Testis (tissue), 2 donors: ENCODE measurements at regions not wholly inside any gene's neighbourhood (a gene's known extent, or its start where the extent isn't known, plus 50 kb on each side); places are given as distances from the start of the nearest gene placed in this dataset.

Experiments
- DNase-seq: peaks from one replicate; pipeline ENCODE4 v3.0.0-alpha.2; 2019
- H3K27ac ChIP-seq, 2 donors: fragments of 200-600 bp; sonication (generic); one replicate each; pipeline ENCODE4 v1.5.1; 2019
- H3K27me3 ChIP-seq: fragments of 200-600 bp; sonication (generic); one replicate; pipeline ENCODE4 v1.5.1; 2019
- H3K36me3 ChIP-seq: fragments of 200-600 bp; sonication (generic); one replicate; pipeline ENCODE4 v1.5.1; 2017; ENCODE audit warnings: low read depth; ENCODE audit errors: missing control alignments
- H3K4me1 ChIP-seq: fragments of 200-600 bp; sonication (generic); one replicate; pipeline ENCODE4 v1.5.1; 2019
- H3K4me3 ChIP-seq, 2 donors: fragments of 200-600 bp; sonication (generic); one replicate each; pipeline ENCODE4 v1.5.1; 2017 to 2019
- H3K9me3 ChIP-seq: fragments of 200-600 bp; sonication (generic); one replicate; pipeline ENCODE4 v1.5.1; 2017
- CTCF ChIP-seq, 3 experiments: fragments of 450-650 bp in 2 of 3; fragments of 200-600 bp in 1 of 3; sonication (generic) in 1 of 3; IDR thresholded peaks; one replicate each; pipeline ENCODE4 v1.5.1; 2016 to 2019; ENCODE audit warnings: antibody characterized with exemption in 3 of 3, mild to moderate bottlenecking in 2 of 3, moderate library complexity in 1 of 3
- POLR2A ChIP-seq: fragments of 450-650 bp; IDR thresholded peaks from one replicate; pipeline ENCODE4 v1.6.1; 2017; ENCODE audit warnings: antibody characterized with exemption, mild to moderate bottlenecking, moderate library complexity
- WGBS, 2 donors: methylation state at CpG; one replicate each; pipeline ENCODE4 v1.1.5; 2018; 5-methylcytosine and 5-hydroxymethylcytosine counted together
- intact Hi-C: fragments of 100-400 bp; cut with DNase I; formaldehyde crosslinking; loops from one replicate; pipeline ENCODE4 v1.15.1; 2023; ENCODE audit warnings: low total_unique reads

GRCh38 chr22:26753125-26753862, 95.9 kb downstream of the MIAT start:
- H3K4me3 ChIP-seq: no peak overlapping the region
- TF ChIP-seq CTCF (IDR thresholded peaks at IDR 0.05) (no peak), POLR2A (no peak)
- H3K4me1 ChIP-seq: peaks cover 7% of the 10 kb centered on the region
- DNase-seq: no peak
- WGBS, 2 donors: 87 to 95% methylated on average over 10 of the region's 10 CpGs
- intact Hi-C loops: no loop called here
- no peaks in the 10 kb centered on the region for H3K27me3 ChIP-seq
- H3K27ac ChIP-seq: no peak overlapping the region
- H3K36me3 ChIP-seq: no peaks in the 10 kb centered on the region
- no peaks in the 10 kb centered on the region for H3K9me3 ChIP-seq

DNA sequence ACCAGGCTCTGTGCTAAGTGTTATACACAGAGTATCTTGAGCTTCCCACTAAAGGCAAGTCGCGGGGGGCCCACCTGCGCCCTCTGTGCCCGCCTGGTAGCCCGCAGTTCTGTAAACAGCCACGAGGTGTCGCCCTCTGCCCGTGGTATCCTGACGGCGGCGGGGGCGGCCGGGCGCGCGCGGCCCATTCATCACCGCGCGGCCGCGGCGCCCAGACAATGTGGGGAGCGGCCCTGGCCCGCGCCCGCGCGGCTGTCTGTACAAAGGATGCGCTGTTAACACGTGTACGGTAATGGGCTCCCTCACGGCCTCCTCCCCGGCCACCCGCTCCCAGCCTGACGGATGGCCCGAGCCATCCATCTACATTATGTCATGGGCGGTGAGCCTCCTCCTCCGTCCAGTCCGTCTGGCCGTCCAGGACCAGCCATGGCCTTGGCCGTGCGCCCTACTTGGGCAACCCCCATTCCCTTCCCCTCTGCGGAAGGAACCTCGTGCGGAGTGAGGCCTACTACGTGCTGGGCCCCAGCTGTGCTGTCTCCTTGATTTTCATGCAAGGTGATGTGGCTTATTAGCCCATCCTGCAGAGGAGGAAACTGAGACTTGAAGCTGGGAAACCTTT, 99.4 kb downstream of the MIAT start:
- Histone ChIP-seq H3K36me3 (no peaks in the 10 kb centered on the region), H3K9me3 (no peaks in the 10 kb centered on the region), H3K27me3 (no peaks in the 10 kb centered on the region), H3K4me1 (peaks cover 3% of the 10 kb centered on the region), H3K27ac (no peak overlapping the region), H3K4me3 (peak overlapping the region; percentile 4 to 43)
- DNase-seq: peak; percentile 75
- TF ChIP-seq CTCF (IDR thresholded peaks at IDR 0.05) (peak; percentile 91 to 97 (median 95)), POLR2A (no peak)
- intact Hi-C loops: no loop called here
- WGBS, 2 donors: 4 to 18% methylated on average over 23 to 44 of the region's 47 CpGs

GRCh38 chr22:26757496-26757895, 100.1 kb downstream of the MIAT start:
- H3K9me3 ChIP-seq: no peaks in the 10 kb centered on the region
- H3K27ac ChIP-seq: no peak overlapping the region
- 76 to 89% methylated on average over 4 of the region's 4 CpGs for WGBS, 2 donors
- intact Hi-C loops: no loop called here
- TF ChIP-seq POLR2A (no peak), CTCF (IDR thresholded peaks at IDR 0.05) (no peak)
- H3K4me1 ChIP-seq: peaks cover 3% of the 10 kb centered on the region
- no peak for DNase-seq
- no peak overlapping the region for H3K4me3 ChIP-seq
- no peaks in the 10 kb centered on the region for H3K36me3 ChIP-seq
- no peaks in the 10 kb centered on the region for H3K27me3 ChIP-seq

DNA sequence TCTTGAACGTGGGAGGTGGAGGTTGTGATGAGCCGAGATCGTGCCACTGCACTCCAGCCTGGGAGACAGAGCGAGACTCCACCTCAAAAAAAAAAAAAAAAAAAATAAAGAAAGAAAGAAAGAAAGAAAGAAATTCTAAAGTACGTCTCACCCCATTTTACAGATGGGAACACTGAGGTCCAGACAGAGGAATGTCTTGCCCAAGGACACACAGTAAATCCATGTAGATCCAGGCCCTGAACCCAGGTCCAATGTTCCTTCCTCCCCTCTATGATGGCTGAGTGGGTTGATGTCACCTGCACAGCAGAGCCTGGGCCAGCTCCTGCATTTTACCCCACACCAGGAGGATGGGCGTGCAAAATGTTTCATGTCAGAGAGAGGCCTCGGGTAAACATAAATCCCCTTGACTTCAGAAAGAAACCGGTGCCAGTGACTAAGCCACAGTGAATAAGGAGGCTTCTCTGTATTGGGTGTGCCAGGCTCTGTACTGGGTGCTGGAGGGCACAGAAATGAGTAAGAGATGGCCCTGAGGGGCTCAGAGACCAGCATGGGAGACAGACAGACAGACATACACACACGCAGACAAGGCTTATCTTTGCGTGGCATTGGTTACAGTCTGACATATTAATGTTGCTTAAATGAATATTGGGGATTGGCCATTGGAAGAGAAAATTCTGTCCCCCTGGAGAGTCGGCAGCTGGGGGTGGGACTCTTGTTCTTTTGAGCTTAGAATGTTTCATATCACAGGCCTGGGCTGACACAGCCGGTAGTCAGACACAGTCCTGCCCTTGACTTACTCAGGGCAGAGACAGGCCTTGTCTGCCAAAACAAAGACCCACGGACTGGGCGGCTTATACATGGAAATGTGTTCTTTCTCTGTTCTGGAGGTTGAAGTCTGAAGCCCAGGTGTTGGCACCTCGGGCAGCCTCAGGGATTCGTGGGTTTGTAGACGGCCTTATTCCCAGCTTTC, 105.4 kb downstream of the MIAT start:
- whole genome bisulfite sequencing, 2 donors: 91 to 97% methylated on average over 17 of the region's 17 CpGs

More for the DNA sequence above, 105.4 kb downstream of the MIAT start:
- Histone ChIP-seq H3K4me1 (peaks cover 4% of the 10 kb centered on the region), H3K4me3 (no peak overlapping the region), H3K36me3 (no peaks in the 10 kb centered on the region), H3K27me3 (no peaks in the 10 kb centered on the region), H3K9me3 (no peaks in the 10 kb centered on the region), H3K27ac (no peak overlapping the region)
- intact Hi-C loops: loop anchor here (10.0 kb wide), 1 partner anchor 622 kb away; no protein-coding TSS in a partner anchor
- TF ChIP-seq POLR2A (no peak), CTCF (IDR thresholded peaks at IDR 0.05) (no peak)
- no peak for DNase-seq
